GM18517 (cell line): ENCODE measurements at regions not wholly inside any gene's neighbourhood (a gene's known extent, or its start where the extent isn't known, plus 50 kb on each side); places are given as distances from the start of the nearest gene placed in this dataset.
"Not testable (repeated sequence)": the region's sequence is repeated elsewhere in the genome, so short reads cannot be mapped to it uniquely, and the experiment has no call there.

ENCODE experiments used
- ATAC-seq: cut with Tn5 transposase; IDR thresholded peaks from one replicate; pipeline ENCODE4 v1.9.1; 2021; ENCODE audit warnings: mild to moderate bottlenecking, moderate library complexity; ENCODE audit not compliant: unreplicated experiment

DNA sequence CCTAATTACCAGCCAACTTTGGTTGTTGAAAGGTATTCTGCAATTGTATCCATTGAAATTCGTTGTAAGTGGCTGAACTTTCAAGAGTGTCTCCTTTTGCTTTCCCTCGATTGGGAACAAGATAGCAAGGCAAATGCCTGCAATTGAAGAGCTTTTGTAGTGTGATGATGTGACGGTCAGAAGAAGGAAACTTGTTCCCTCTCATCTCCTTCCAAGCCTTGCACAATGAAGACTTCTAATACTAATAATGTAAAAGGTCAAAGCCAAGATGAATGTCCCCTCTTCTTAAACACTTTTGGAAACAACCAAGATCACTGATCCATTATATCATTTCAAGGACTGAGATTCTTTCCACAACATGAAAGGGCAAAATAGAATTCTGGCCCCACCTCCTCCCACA lies 101.9 kb upstream of the LMCD1 start:
- ATAC-seq = no peak

DNA sequence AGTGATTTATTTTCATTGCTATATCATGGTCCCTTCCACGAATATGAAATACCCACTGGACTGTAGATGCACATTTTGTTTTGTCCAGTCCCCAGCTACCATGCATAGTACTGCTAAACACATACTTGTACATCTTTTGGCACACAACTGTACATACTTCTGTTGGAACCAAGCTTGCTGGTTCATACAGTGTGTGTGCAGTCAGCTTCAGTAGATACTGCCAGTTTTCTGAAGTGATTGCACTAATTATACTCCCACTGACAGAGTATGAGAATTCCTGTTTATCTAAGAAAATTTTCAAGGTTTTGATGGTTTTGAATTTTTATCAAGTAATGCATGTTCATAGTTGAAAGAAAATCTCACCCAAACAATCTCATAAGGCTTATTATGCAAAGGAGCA lies 100.7 kb upstream of the LMCD1 start:
- no peak for ATAC-seq

DNA sequence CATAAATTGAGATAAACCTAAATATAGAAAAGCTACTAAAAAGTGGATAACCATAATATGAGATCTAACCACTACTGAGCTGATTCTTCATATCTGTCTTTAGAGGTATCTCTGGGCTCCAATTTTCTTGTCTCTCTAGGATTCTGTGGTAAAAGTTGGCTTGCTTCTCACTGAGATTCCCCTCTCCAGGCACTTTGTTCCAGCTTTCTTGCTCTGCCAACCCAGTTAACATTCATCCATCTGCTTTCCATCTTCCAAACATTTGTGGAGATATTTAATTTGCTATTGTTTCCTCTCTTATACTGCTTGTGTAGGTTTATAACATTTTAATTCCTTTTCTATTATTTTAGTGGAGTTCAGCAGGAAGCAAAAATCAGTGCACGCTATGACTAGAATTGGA lies 97.6 kb upstream of the LMCD1 start:
- ATAC-seq = no peak

DNA sequence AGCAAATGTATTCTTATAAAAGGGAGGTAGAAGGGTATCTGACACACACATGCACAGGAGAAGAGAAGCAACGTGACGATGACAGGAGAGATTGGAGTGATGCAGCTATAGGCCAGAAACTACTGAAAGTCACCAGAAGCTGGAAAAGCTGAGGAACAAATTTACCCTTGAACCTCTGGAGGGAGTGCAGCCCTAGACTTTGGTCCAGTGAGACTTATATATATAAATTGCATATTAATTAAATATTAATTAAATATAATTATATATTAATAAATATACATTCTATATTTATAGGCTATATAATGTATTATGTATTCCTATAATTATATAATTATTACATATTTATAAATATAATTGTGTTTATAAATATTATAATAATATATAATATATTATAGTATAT lies 96.5 kb upstream of the LMCD1 start:
- no peak for ATAC-seq

DNA sequence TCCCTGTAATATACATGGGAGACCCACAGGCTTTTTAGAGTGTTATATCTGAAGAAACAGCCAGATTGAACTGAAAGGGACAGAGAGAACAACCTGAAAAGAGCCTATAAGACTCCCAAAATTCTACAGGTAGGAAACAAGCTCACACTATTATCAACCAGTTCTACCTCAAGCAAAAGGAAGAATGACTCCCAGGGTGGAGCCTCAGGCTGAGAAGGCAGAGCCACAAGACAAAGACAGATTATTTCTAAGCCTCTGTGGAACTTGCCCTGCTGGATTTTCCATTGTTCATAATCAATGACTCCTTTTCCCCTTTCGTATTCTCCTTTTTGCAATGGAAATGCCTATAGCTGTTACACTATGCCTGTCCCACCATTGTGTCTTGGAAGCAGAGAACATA lies 95.1 kb upstream of the LMCD1 start:
- ATAC-seq = no peak

DNA sequence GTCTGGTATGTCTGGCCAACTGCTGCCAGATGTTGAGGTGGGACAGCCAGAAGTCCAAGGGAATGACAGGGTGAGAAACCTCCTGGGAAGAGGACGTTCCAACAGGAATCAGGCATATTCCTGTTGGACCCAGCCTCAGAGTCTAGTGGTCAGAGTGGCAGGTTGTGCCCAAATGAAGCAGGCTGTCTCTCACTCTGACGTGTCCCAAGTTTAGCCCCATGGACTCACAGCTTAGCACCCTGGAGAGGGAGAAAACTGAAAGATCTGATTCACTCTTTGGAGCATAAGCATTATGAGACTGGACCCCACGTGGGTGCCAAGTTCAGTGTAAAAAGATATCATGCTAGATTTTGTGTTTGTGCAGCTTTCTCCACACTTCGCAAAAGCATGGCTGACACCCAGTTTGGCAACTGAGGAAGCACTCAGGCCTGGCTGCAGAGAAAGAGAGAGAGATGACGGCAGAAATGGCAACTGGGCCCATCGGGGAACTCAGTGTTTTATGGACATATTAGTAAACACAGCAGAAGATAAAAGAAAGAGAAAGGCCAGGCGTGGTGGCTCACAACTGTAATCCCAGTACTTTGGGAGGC lies 88.2 kb upstream of the LMCD1 start:
- ATAC-seq = no peak

DNA sequence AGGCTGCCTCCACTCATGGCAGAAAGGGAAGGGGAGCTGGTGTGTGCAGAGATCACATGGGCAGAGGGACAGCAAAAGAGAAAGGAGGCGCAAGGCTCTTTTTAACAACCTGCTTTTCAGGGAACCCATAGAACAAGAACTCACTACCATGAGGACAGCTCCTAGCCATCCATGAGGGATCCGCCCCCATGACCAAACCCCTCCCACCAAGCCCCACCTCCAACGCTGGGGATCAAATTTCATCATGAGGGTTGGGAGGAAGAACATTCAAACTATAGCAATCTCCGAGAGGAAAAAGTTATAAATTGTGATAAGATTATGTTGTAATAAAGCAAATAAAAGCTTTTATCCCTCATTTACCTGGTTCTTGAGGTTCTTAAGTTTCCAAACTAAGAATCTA lies 84.7 kb upstream of the LMCD1 start:
- no peak for ATAC-seq

DNA sequence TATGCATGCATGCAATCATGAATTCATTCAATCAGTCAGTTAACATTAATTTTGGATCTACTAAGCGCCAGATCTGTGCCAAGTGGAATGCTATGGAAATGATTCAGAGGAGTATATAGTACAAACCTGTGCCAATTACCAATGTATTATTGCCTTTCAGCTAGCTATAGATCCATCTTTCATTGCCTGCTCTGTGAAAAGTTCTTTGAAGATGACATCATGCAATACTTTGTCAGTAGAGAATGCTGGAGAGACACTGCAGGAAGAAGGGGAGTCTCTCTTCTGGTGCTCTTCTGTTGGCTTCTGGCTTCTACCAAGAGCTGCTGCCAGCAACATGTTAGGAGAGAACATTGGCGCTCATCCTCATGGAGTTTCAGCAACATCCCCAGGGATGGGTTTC lies 81.0 kb upstream of the LMCD1 start:
- no peak for ATAC-seq

DNA sequence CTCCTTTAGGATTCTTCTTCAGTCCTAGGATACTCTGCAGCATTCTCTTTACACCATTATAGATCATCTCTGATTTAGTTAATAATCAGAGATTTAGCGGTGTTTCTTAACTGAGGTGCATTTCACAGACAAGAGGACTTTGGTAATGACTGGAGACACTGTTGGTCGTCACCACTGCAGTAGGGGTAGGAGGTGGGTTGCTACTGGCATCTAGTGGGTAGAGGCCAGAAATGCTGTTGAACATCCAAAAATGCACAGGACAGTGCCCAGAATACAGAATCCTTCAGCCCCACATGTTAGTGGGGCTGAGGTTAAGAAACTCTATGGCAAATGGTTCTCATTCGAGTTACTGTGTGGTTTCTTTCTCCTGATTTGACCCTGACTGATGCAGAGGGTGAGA lies 80.4 kb upstream of the LMCD1 start:
- no peak for ATAC-seq

DNA sequence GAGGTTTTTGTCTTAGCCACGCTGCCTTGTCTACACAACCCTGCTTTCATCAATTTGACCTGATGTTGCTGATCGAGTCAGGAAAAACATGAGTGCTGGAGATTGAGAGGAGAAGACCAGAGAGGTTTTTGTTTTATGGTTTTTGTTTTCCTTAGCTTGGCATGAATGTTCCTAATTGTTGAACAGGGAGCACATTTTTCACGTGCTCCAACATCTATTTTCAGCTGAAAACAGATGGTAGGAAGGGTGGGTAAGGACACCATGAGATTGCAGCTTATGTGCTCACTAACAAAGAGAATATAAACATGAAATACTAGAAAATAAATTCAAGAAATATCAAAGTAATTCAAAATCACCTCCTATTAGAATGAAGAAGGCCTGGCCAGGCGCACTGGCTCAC lies 79.9 kb upstream of the LMCD1 start:
- ATAC-seq = no peak

DNA sequence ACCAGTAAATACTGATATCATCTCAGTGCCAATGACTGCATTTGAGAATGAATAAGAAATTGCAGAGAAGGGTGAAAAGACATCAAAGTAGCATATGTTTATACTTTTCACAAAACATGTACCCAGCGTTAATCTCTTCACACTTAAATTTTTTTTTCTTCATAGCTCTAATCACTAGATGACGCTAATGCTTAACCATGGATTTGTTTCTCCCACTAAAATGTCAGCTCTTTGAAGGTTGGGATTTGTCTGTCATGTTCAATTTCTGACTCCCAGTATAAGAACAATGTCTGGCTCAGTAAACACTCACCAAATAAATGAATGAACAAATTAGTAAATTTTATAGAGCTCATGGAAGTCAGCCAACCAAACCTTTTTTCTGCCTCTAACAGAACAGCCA lies 78.3 kb upstream of the LMCD1 start:
- ATAC-seq = no peak

DNA sequence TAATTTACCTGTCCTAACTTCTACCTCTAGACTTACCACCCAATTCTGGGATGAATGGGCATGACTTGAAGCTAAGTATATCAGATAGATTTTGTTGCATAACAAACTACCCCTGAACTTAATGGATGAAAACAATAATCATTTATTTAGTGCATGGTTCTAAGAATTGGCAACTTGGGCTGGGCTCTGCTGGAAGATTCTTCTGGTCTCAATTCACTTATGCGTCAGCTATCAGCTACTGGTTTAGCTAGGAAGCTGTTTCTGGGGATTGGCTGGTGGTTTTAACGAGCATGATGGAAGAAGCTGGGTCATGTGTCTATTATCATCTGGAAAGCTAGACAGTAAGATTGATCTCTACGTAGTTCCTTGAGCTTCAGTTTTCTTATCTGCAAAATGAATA lies 77.3 kb upstream of the LMCD1 start:
- no peak for ATAC-seq

DNA sequence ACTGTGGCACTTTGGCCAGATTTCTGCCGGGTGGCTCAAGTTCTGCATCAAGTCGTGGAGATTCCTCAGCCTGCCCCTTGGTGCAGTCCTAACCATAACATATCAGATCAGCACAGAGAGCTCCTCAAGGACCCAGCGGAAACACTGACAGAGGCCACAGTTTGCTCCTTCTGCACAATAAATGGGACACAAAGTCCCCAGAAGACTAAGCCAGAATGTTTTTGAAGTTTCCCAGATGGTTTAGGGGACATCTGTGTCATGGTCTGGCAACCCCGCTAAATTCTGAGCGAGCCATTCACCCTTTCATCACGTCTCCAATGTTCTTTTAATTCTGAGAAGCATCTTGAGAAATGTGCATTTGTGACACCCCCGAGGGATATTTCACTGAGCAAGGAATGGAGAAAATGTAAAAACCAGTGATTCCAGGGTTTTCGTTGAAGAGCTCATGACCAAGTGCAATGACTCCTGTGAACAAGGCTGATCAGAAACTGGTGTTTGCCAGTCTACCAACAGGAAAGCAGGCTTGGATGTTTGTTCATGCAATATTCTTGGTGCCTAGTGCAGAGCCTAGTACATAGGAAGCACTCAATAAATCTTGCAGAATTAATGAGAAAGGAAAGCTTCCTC lies 64.8 kb upstream of the LMCD1 start:
- no peak for ATAC-seq

DNA sequence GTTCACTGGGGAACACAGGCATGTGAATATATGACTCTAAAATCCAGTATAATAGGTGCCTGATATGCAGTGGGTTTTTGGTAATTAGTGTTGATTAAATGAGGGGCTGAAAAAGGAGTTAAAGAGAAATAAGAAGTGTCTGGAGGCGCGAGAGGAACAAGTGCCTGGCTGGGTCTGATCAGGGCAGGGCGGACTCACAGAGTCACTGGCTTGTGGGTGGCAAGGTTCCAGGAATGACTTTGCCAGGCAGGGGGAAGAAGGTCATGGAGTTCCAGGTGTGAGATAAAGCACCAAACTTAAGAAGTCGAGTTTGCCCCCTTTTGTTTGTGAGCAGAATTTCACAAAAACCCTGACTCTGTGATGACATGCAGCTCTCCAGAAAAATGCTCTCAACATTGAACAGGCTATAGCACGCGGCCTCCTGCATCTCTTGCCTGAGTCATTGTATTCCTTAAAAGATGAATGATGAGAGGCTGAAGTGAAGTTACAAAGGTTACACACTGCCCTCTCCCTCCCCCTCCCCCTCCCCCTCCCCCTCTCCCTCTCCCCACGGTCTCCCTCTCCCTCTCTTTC lies 63.0 kb upstream of the LMCD1 start:
- no peak for ATAC-seq

DNA sequence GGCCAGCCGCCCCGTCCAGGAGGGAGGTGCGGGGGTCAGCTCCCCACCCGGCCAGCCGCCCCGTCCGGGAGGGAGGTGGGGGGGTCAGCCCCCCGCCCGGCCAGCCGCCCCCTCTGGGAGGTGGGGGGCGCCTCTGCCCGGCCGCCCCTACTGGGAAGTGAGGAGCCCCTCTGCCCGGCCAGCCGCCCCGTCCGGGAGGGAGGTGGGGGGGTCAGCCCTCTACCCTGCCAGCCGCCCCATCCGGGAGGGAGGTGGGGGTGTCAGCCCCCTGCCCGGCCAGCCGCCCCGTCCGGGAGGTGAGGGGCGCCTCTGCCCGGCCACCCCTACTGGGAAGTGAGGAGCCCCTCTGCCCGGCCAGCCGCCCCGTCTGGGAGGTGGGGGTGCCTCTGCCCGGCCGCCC lies 61.5 kb upstream of the LMCD1 start:
- ATAC-seq = not testable (repeated sequence)

DNA sequence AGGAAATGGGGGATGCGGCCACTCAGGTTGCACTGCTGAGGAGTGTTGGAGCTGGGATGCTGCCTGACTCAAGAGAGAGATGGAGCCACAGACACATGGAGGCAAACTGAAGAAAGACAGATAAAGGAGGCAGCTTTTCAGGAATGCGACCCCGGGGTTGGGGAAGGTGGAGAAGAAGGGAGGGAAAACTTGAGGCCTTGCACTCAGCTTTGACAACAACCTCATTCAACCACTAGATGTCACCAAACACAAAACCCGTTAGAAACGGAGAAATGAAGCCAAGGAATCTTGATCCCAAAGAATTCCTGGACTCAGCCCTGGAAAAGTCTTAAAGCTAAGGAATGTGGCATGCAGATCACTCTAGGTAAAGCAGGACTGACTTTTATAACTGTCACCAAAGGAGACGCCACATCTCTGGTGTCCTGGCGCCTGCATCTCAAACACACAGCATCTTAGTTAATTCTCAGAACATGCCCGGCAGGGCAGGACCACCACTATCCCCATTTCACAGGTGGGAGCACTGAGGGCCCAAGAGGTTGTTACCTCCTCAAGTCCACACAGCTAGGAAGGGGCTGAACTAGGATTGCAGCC lies 59.6 kb upstream of the LMCD1 start:
- no peak for ATAC-seq

DNA sequence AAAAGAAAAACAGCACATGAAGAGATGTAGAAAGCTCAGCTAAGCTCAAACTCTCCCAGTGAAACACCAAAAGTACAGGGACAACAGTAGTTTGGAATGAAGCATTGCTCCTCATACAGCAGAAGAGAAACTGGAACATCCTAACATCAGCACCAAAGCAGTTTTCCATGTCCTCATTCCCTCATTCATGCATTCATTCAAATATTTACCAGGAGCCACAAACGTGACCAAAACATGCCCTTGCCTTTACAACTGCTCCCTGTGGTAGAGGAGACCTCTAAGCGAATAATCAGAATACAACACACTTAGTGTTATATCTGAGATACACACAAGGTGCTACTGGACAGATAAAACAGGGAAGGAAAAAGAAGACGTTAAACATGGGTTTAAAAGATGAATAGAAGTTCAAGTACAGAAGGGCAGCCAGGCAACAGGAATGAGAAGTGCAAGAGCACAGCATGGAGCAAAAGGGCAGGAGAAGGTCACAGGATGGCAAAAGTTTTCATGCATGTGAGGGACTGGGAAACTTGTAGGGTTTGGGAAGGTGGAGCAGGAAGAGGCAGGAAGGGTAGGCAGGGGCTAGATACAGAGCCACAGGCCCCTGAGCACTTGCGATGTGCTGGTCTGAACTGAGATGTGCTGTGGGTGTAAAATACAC lies 58.5 kb upstream of the LMCD1 start:
- ATAC-seq = no peak

DNA sequence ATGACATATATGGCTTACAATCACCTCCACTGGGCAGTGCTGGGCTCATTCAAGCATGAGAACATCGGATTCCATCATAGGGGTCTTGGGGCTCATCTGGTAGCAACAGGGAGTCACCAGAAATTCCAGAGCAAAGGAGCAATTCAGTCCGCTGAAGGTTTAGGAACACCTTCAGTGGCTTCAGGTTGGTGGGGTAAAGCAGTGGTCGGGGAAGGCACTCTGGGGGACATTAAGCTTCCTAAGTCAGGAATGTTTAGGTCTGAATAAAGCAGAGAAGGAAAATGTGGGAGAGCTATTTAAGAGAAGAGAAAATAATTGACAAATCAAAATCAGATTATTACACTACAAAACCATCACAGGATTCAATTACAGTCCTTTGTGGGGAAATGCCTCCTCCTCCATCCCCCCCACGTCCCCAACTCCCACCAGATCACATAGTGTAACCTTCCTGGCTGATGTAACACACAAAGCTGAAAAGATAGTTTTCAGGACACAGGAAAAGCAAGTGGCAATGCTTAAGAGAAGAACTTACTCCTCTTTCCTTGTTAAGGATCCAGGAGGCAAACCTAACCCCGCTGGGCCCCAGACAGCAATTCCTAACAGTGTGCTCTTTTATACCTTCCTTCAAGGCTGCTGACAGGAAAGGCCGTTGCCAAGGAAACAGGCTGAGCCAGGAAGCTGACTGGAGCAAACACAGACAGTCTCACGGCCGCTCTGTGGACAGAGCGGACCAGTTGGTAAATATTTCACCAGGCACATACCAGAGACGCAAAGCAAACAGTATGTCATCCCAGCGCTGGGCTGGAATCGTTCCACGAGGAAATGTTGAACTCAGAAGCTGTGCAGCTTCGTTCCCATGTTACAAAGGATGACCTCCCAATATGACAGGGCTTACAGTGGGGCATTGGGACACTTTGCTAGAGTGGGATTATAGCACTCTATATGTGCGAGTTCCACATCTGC lies 57.5 kb upstream of the LMCD1 start:
- ATAC-seq = no peak

DNA sequence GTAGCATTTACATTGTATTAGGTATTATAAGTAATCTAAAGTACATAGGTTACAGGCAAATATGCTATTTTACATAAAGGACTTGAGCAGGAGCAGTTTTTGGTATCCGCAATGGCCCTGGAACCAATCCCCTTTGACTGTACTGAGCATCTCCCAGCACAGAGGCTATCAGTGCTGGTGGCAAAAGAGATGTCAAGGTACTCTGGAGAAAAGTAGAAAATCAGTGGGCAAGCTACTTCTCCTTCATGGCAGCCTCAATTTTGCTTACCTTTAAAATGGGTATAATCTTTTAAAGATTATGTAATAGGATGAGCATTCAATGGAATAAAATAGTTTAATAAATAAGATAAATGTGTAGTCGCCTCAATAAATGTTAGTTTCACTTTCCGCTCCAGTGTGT lies 56.7 kb upstream of the LMCD1 start:
- ATAC-seq = no peak

DNA sequence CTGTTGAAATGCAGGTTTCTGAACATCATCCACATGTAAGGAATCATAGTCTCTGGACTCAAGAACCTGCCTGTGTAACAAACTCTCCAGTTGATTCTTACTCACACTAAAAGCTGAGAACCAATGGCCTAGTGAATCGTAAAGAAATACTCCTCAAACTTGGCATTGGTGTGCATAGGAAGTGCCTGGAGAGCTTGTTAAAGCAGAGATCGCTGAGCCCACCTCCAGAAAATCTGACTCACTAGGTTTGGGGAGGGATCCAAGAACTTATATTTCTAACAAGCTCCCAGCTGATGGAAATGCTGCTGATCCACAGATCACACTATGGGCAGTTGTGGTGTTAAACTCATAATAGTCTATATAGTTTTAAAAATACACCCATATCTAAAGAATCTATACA lies 55.8 kb upstream of the LMCD1 start:
- no peak for ATAC-seq

DNA sequence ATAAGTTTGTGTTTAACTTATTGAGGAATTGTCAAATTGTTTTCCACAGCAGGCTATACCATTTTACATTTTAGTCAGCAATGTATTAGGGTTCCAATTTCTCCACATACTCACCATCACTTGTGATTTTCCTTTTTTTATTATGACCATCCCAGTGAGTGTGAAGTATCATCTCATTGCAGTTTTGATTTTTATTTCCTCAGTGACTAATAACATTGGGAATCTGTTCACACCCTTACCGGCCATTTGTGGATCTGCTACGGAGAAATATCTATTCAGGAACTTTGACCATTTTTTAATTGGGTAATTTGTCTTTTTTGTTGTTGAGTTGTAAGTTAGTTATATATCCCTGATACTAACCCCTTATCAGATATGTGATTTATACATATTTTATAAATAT lies 54.8 kb upstream of the LMCD1 start:
- ATAC-seq = no peak
